Body of pancreas (tissue), 4 donors: ENCODE measurements at regions not wholly inside any gene's neighbourhood (a gene's known extent, or its start where the extent isn't known, plus 50 kb on each side); places are given as distances from the start of the nearest gene placed in this dataset.
"Not testable (repeated sequence)": the region's sequence is repeated elsewhere in the genome, so short reads cannot be mapped to it uniquely, and the experiment has no call there.

Source experiments
- ATAC-seq: fragments of 150-250 bp; one replicate; pipeline ENCODE4 v1.9.1; 2016
- DNase-seq, 4 donors: peaks; one replicate each; pipeline ENCODE4 v3.0.0-alpha.2; 2019
- H3K27ac ChIP-seq, 4 donors: fragments of 200-600 bp; sonication (generic); 1 replicate in 3 of 4; 2 replicates in 1 of 4; pipeline versions ENCODE4 v1.5.1 to v1.6.1; 2016 to 2019; ENCODE audit warnings: mild to moderate bottlenecking in 1 of 4, mixed read lengths in 1 of 4, moderate library complexity in 1 of 4
- H3K27me3 ChIP-seq, 2 donors: fragments of 200-600 bp; sonication (generic); one replicate each; pipeline ENCODE4 v1.6.0; 2016; ENCODE audit warnings: mild to moderate bottlenecking in 1 of 2
- H3K36me3 ChIP-seq, 2 donors: fragments of 200-600 bp; sonication (generic); replicated peaks in 1 of 2; 2 replicates each; pipeline ENCODE4 v1.5.1; 2016; ENCODE audit warnings: low read depth in 2 of 2; ENCODE audit not compliant: insufficient read depth in 1 of 2
- H3K4me1 ChIP-seq: fragments of 200-600 bp; sonication (generic); one replicate; pipeline ENCODE4 v1.6.0; 2016
- H3K4me3 ChIP-seq, 2 donors: fragments of 200-600 bp; sonication (generic); 1 replicate in 1 of 2; 2 replicates in 1 of 2; pipeline ENCODE4 v1.5.1; 2016 to 2019
- H3K9me3 ChIP-seq, 3 donors: fragments of 200-600 bp; sonication (generic); 1 replicate in 2 of 3; 2 replicates in 1 of 3; pipeline ENCODE4 v1.5.1; 2016
- CTCF ChIP-seq, 7 experiments: fragments of 450-650 bp in 4 of 7; fragments of 200-600 bp in 3 of 7; sonication (generic) in 3 of 7; IDR thresholded peaks; one replicate each; pipeline ENCODE4 v1.5.1; 2016 to 2019; ENCODE audit warnings: antibody characterized with exemption in 7 of 7
- POLR2A ChIP-seq, 3 donors: fragments of 450-650 bp; IDR thresholded peaks; one replicate each; pipeline ENCODE4 v1.6.1; 2016; ENCODE audit warnings: antibody characterized with exemption in 3 of 3, mild to moderate bottlenecking in 2 of 3
- WGBS, 2 donors: methylation state at CpG; one replicate each; pipeline ENCODE4 v1.1.5; 2017; 5-methylcytosine and 5-hydroxymethylcytosine counted together
- intact Hi-C: fragments of 100-400 bp; cut with DNase I; formaldehyde crosslinking; loops from one replicate; pipeline ENCODE4 v1.15.1; 2023

DNA sequence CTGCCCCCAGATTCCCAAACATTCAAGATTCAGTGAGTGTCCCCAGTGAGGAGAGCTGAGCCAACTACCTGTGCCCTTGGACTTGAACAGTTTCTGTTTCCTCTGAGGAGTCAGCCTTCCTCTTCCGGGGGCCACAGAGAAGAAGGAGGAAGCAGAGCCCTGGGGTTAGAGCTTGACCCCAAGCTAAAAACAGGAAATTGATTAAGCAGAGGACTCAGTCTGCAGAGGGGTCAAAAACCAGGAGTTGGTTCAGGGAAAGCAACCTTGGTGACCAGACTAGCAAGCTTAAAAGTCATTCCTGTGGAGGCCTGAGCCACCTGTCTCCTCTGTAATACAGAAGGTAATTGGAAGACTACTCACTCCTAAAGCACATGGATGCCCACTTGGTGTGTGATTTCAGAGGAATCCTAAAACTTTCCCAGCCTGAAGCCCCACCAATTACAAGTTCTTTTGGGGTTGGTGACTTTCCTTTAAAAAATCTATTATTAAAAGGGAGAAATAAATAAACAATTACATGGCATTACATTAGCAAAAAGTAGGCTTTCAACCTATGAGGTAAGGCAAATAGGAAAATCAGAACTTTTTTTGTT is 64.2 kb upstream of the SELENOP start:
- no peak overlapping the region for H3K4me3 ChIP-seq
- no peak overlapping the region for H3K27ac ChIP-seq
- no peaks in the 10 kb centered on the region for H3K36me3 ChIP-seq
- ATAC-seq (no peak), DNase-seq (no peak)
- TF ChIP-seq CTCF (IDR thresholded peaks at IDR 0.05) (no peak), POLR2A (IDR thresholded peaks at IDR 0.05) (no peak)
- H3K27me3 ChIP-seq = no peaks in the 10 kb centered on the region
- intact Hi-C loops = no loop called here
- 57 to 82% methylated on average over 1 of the region's 1 CpG for WGBS, 2 donors
- H3K4me1 ChIP-seq = no peaks in the 10 kb centered on the region
- H3K9me3 ChIP-seq = no peaks in the 10 kb centered on the region

- no peak for ATAC-seq
- Histone ChIP-seq H3K27ac (no peak overlapping the region), H3K4me3 (no peak overlapping the region)
Measured at GRCh38 chr5:42875211-42875610, 63.5 kb upstream of the SELENOP start.

DNA sequence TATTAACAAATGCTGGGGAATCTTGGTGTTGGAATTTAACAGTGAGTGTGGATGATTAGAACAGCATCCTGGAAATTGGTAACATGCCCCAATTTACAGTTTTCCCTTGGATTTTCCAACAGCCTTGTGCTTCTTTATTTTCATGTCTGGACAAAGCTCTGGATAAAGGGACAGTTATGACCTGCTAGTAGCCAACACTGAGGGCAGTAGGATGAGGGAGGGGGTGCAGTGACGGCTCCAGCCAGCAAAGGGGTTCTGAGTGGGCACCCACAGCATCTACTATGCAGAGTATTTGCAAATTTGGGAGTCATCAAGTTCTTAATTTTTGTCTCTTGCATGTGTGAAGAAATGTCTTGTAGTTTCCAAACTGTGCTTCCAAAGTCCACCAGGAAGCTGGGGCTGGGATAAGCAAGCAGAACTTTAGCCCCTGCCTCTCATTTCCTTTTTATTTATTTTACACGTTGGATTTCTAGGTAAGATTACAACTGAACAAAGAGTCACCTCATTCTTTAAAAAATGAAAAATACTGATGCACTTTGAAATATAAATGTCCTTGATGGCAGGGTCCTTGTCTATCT is 63.0 kb upstream of the SELENOP start:
- intact Hi-C loops = no loop called here
- TF ChIP-seq POLR2A (IDR thresholded peaks at IDR 0.05) (no peak), CTCF (IDR thresholded peaks at IDR 0.05) (no peak)
- Histone ChIP-seq H3K9me3 (no peaks in the 10 kb centered on the region), H3K4me3 (no peak overlapping the region), H3K4me1 (no peaks in the 10 kb centered on the region), H3K36me3 (no peaks in the 10 kb centered on the region), H3K27me3 (no peaks in the 10 kb centered on the region), H3K27ac (no peak overlapping the region)
- no peak for ATAC-seq
- 51 to 63% methylated on average over 2 of the region's 2 CpGs for WGBS, 2 donors
- DNase-seq = no peak

More at GRCh38 chr5:42875211-42875610, 63.5 kb upstream of the SELENOP start:
- Histone ChIP-seq H3K27me3 (no peaks in the 10 kb centered on the region), H3K9me3 (no peaks in the 10 kb centered on the region), H3K36me3 (no peaks in the 10 kb centered on the region), H3K4me1 (no peaks in the 10 kb centered on the region)
- DNase-seq = no peak
- intact Hi-C loops = no loop called here
- TF ChIP-seq POLR2A (IDR thresholded peaks at IDR 0.05) (no peak), CTCF (IDR thresholded peaks at IDR 0.05) (no peak)

DNA sequence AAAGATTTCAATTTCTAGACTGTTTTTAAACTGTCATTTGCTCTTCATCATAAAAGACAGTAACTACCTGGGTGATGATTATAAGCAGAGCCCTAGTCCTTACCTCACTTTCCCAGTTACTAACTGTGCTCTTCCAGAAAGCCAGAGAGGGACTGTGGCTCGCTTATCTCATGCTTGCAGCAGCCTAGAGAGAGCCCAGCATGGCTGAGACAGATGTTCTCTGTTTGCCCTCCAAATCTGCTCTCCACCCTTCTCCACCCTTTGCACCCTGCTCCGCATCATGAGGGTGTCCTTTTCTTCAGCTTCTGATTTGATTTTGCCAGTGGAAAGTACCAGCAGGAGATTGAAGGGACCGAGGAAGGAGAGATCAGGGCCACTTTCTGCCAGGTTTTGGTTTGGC is 61.2 kb upstream of the SELENOP start:
- H3K4me3 ChIP-seq = no peak overlapping the region
- no peaks in the 10 kb centered on the region for H3K4me1 ChIP-seq
- no peaks in the 10 kb centered on the region for H3K36me3 ChIP-seq
- intact Hi-C loops = no loop called here
- WGBS, 2 donors = 82 to 87% methylated on average over 3 of the region's 3 CpGs
- no peaks in the 10 kb centered on the region for H3K9me3 ChIP-seq
- TF ChIP-seq CTCF (IDR thresholded peaks at IDR 0.05) (no peak), POLR2A (IDR thresholded peaks at IDR 0.05) (no peak)
- DNase-seq = no peak
- no peak for ATAC-seq
- no peaks in the 10 kb centered on the region for H3K27me3 ChIP-seq
- H3K27ac ChIP-seq = no peak overlapping the region

GRCh38 chr5:42870882-42871418 is 59.3 kb upstream of the SELENOP start:
- no peaks in the 10 kb centered on the region for H3K27me3 ChIP-seq
- TF ChIP-seq CTCF (IDR thresholded peaks at IDR 0.05) (no peak), POLR2A (IDR thresholded peaks at IDR 0.05) (no peak)
- no peaks in the 10 kb centered on the region for H3K36me3 ChIP-seq
- intact Hi-C loops = no loop called here
- ATAC-seq (no peak), DNase-seq (no peak)
- no peaks in the 10 kb centered on the region for H3K4me1 ChIP-seq
- no peaks in the 10 kb centered on the region for H3K9me3 ChIP-seq
- no peak overlapping the region for H3K27ac ChIP-seq
- WGBS, 2 donors = 74 to 78% methylated on average over 4 of the region's 4 CpGs
- H3K4me3 ChIP-seq = no peak overlapping the region

DNA sequence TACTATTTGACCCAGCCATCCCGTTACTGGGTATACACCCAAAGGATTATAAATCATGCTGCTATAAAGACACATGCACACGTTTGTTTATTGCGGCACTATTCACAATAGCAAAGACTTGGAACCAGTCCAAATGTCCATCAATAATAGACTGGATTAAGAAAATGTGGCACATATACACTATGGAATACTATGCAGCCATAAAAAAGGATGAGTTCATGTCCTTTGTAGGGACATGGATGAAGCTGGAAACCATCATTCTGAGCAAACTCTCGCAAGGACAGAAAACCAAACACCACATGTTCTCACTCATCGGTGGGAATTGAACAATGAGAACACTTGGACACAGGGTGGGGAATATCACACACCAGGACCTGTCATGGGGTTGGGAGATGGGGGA is 56.7 kb upstream of the SELENOP start:
- DNase-seq, ATAC-seq, intact Hi-C loops, H3K4me1 ChIP-seq, H3K4me3 ChIP-seq, H3K9me3 ChIP-seq, H3K27me3 ChIP-seq, H3K36me3 ChIP-seq, H3K27ac ChIP-seq: not testable (repeated sequence)
- WGBS, 2 donors = 82 to 89% methylated on average over 5 of the region's 5 CpGs

GRCh38 chr5:42864749-42865148 is 53.1 kb upstream of the SELENOP start:
- WGBS, 2 donors = 77 to 79% methylated on average over 3 of the region's 3 CpGs
- ATAC-seq, H3K36me3 ChIP-seq, H3K4me3 ChIP-seq, DNase-seq, H3K9me3 ChIP-seq, H3K27me3 ChIP-seq, H3K4me1 ChIP-seq, intact Hi-C loops, H3K27ac ChIP-seq: not testable (repeated sequence)
